Muscle of arm (tissue), 1 donor: ENCODE measurements at regions not wholly inside any gene's neighbourhood (a gene's known extent, or its start where the extent isn't known, plus 50 kb on each side); places are given as distances from the start of the nearest gene placed in this dataset.

Experiments used
- DNase-seq: peaks from one replicate; pipeline ENCODE4 v3.0.0-alpha.2; 2013

DNA sequence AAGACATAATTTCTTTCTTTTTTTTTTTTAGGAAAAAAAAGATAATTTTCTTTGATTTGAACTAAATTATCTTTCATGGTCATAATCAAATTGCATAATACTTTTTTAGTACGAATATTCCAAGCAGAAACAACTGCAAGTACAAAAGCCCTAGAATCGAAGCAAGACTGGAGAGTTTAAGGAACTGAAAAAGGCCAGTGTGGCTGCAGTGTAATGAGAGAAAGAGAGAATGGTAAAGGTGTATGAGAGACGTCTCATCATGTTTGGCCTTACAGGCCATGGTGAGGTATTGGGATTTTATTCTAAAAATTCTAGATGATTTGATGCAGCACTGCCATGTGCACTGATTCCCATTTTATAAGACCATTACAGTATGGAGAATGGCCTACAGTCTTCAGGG is 180.9 kb downstream of the SUCNR1 start:
- DNase-seq = no peak

DNA sequence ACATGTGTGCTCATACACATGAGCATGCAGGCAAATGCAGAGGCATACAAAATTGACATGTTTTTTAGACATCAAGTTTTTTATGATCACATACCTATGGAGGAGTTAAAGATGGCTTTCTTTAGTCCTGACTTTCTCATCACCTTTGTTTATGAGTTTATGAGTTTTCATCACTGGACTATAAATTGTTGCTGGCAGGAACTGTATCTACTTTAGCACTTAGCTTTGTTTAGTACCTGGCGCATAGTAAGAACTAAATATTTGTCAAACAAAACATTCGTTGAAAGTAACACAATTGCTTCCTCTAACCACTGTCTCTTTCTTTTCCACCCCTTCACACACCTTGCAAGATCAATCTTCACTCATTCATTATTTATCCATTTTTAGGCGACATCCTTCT is 182.6 kb downstream of the SUCNR1 start:
- DNase-seq = no peak

DNA sequence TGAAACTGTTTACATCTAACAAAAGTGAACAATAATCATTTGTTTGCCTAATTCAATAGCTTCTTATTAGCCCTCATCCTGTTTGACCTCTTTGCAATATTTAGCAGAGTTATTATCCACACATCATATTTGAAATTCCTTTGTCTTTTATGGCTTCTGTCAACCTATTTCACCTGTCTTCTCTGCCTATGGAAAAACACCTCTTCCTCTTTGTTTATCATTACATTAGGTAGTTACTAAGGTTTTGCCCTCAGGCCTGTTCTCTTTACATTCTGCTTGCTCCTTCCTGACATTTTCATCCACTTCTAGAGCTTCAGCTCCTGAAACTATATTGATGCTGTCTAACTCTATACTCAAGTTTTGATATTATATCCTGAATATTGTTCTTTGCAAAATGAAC is 183.0 kb downstream of the SUCNR1 start:
- no peak for DNase-seq

DNA sequence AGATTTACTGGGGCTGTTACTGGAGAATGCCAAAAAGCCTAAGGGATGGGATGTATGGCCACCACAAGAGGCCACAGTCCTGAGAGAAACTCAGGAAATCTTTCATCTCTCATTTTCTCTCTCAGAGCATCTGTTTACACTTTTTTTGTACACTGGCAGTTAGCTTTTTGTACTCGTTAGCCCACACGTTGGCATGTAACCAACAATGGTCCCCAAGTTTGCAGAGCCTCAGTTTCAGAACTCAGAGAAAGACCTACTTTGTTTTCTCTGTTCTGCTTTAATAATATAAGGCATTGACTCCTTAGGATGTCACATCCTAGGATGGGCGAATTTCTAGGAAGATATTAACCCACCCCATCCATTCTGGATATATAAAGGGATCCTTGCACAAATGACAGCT is 183.5 kb downstream of the SUCNR1 start:
- no peak for DNase-seq

DNA sequence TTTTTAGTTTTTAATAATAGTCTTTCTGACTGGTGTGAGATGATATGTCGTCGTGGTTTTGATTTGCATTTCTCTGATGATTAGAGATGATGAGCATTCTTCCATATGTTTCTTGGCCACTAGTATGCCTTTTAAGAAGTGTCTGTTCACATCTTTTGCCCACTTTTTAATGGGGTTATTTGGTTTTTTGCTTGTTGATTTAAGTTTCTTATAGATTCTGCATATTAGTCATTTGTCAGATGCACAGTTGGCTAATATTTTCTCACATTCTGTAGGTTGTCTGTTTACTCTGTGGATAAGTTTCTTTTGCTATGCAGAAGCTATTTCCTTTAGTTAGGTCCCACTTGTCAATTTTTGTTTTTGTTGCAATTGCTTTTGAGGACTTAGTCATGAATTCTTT is 185.4 kb downstream of the SUCNR1 start:
- DNase-seq = no peak

DNA sequence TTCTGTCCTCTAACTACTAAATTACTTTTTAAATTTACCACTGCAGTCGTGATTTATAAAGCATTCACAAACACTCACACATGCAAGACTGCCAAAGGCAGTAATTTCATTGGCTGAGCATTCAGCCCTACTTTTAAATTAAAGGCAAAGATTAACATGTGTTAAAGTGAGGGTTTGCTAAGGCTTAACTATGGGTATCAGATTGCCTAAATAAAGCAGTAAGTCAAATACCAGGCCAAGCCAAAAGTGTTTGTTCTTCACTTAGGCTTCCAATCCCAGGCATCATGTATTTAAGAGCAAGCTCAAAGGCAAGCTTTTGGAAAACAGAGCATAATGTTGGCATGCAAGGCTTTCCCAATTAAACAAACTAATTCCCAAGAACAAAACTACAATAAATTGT is 187.3 kb downstream of the SUCNR1 start:
- no peak for DNase-seq

DNA sequence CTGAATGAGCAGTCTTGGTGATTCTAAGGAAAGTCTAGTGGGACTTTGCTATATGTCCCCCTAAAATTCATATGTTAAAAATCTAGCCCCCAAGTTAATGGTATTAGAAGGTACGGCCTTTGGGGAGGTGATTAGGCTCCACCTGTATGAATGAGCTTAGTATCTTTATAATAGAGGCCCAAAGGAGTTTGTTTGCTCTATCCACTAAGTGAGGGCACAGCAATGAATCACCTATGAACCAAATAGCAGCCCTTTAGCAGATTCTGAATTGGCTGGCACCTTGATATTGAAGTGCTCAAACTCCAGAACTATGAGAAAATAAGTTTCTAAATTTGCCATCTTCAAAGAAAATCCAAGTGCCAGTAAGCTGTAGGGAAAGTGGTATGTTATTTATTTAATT is 187.9 kb downstream of the SUCNR1 start:
- no peak for DNase-seq

DNA sequence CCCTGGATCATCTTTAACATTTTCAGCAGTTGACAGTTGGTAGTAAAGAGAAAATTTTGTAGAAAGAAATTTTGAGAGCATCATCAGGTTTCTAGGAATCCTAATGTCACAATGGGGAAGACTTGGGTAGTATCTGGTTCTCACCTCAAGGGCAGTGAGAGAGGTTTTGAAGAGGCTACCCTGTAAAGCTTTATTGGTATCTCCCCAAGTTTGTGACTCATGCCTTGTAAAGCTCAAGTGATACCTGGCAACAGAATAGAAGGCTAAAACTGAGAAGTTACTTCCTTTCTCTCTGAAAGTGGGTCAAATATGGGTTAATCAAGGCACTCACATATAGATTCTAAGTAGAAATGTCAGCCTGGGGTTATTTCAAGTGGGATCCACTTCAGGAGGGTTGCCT is 196.4 kb downstream of the SUCNR1 start:
- DNase-seq = no peak

DNA sequence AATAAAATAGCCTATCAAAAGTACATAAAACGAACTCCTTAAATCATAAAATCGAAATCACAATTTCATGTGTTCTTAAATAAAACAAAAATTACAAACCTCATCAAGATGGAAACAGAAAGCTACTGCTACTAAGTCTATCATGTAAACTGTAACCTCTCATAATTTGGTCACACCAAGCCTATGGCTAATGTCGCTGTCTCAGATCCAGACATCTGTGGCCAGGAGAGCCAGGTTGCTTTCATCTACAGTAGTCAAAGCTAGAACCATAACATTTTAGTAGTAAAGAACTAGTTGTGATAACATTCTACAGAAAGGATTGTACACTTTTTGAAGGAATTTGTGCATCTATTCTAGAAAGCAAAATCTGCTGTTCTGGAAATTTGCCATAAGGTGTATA is 197.4 kb upstream of the MBNL1 start:
- DNase-seq = no peak

DNA sequence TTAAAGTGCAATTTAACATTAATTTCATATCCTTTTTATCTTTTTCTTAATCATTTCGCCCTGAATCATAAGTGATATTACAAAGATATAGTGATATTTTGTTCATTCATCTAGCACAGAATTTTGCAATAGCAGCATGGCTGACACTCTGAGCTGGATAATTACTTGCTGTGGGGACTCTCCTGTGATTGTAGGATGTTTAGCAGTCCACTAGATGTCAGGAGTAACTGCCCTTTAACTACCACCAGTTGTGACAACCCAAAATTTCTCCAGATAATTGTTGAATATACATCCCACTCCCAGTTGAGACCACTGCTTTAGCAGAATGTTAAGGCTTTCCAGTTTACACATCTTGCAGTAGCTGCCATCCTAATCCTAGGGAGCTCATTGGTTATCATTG is 196.8 kb upstream of the MBNL1 start:
- DNase-seq = no peak

DNA sequence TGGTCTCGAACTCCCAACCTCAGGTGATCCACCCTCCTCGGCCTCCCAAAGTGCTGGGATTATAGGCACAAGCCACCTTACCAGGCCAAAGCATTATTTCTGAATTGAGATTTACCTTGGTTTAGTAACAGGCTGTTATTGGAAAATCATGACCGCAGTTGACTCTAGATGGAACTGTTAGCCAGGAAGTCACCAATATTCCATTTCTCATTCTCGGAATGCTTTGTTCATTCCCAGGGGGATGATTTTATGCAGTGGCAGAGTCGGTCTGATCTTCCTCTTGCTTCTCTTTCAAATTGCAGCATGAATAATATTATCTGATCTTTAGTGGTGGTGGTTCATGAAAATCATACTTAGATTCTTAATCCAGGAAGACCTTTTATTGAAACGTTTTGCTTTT is 195.5 kb upstream of the MBNL1 start:
- no peak for DNase-seq

DNA sequence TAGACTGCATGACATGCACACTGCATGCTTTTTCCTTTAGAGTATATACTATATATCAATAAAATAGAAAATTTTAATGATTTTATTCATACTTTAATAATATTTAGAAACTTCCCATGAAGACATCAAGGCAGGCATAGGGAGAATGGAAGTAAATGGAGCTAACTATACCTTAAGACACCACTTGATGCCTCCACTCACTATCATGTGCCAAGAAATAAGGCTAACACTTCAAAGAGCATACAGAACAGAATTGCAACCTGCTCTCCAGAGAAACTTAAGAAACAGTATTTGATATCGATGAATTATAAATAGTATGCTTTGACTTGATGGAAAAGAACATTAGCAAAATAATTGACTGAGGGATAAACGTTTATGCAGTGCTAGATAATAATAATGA is 192.6 kb upstream of the MBNL1 start:
- no peak for DNase-seq

DNA sequence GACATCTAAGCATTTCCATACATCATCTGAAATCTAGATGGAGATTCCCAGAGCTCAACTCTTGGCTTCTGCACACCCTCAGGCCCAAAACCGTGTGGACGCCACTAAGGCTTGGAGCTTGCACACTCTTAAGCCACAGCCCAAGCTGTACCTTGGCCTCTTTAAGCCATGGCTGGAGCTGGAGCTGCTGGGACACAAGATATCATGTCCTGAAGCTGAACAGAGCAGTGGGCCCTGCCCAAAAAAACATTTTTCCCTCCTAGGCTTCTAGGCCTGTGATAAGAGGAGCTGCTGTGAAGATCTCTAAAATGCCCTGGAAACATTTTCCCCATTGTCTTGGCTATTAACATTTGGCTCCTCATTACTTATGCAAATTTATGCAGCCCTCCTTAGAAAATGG is 188.7 kb upstream of the MBNL1 start:
- DNase-seq = no peak

DNA sequence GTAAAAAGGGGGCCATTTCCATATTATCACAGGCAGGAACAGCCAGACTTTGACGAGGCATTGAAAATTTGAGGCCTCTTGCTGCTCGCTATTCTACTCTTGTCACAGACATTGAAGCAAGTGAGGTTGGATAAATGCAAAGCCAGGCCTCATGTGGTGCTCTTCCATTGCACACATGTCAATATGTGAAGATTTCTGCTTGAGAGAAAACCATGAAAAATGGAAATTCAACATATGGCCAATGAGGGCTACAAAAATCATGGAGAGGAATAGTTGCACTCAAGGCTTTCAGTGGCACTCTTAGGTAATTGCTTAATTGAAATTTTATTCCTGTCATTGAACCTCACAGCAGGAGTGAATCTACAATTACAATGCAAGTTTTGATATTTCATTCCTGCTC is 185.6 kb upstream of the MBNL1 start:
- DNase-seq = no peak

DNA sequence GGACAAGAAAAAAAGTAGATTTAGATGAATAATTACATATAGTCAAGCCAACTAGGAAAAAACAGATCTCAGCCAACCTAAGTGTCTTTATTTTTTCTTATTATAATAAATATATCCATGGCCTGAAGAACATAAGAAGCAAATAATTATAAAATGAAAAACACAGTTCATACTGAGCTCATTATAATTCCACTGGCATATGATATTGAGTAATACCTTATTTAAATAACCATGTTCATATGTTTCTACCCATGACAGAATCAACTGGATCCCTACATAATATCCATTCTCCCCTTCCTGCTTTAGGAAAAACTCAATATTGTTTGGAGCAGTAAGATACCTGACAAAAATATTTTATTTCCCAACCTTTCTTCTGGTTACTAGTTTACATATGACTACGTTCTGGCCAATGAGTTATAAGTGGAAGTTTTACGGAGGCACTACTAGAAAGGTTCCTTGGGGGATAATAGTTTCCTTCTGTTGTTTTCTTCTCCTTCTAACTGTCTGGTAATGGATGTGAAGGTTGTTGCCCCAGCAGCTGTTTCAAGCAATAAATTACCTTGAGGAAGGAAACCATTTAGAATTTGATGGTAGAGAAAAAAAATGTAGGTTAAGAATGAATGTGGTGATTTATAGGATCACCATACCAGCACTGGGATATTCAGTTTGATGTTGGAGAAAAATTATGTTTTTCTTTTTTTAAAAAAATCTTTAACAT is 184.1 kb upstream of the MBNL1 start:
- no peak for DNase-seq

DNA sequence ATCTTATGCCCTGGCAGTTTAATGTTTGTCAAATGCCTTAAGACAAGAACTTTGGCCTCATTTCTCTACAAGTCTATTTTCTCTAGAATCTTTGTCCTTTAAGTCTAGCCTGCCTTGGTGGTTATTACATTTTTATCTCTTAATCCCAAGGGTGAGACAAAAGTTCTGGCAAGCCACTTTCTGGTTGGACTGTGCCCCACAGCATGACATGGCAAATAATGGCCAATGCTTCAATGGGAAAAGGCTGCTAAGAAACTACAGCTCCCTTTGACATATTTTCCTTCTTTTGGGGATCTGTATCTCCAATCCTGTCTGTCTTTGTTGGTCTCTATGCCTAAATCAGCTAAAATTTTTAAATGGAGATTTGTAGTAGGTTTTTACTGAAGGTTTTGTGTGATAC is 181.6 kb upstream of the MBNL1 start:
- DNase-seq = no peak

DNA sequence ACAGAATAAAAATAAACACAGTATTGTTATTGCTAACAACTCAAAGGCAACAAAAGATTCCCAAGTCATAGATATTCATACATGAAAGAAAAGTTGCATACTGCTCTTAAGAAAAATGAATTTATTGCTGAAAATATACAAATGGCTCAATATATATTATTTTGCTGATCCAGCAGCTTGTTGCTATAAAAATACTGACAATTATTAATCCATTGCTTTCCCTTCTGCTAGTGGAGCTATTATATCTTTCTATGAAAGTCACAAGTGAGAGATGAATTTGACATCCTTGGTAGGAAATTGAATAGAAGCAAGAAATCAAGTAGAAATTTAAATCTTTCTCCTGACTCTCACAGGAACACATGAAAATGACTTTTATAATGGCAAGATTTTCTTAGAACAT is 179.2 kb upstream of the MBNL1 start:
- no peak for DNase-seq

DNA sequence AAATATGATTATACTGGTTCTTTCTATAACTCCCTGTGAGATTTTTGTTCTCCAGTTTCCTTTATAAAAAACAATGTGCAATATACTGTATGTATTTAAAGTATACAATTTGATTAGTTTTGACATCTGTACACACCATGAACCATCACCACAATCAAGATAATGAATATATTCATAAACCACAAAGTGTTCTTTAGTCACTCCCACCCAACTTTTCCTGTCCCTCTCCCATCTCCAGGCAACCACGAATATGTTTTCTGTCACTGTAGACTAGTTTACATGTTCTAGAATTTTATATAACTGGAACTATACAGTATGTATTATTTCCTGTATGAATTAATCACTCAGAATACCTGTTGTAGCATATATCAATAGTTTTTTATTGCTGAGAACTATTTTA is 177.0 kb upstream of the MBNL1 start:
- DNase-seq = no peak

DNA sequence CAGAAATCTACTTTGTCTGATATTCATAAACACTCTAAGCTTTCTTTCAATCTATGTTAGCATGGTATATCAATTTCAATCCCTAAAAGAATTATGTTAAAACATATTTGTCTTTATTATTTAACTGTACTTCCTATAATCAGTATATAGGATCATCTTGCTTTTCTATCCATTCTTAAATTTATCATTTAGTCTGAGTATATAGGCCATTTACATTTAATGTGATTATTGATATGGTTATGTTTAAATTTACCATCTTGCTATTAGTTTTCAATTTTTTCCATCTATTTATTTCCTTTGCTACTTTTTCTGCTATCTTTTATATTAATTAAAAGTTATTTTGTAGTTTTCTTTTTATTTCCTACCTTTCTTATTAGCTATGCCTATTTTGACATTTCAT is 174.8 kb upstream of the MBNL1 start:
- DNase-seq = no peak

DNA sequence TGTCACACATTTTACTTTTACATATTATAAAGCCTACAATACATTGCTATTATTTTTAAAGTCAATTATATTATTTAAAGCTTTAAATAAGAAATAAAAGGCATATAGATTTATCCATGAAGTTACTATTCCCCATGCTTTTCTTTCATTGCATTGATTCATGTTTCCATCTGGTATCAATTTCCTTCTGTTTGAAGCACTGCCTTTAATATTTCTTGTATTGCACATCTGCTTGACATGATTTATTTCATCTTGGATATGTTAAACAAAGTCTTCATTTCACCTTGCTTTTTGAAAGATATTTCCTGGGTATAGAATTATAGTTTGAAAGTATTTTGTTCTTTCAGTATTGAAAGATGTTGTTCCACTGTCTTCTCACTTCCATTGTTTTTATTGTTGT is 174.3 kb upstream of the MBNL1 start:
- no peak for DNase-seq

DNA sequence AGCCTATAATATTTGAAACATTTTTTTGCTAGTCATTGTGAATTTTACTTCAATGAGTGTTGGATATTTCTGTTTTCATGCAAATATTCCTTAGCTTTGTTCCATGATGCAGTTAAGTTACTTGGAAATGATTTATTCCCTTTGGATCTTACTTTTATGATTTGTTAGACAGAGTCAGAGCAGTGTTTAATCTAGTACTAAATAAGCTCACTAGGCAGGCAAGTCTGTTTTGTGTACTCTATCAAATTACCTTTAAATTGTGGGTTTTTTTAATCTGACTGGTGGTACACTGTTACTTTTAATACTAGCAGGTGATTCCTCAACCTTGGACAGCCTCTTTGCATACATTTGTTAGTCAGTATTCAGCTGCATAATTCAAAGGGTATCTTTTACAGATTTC is 173.3 kb upstream of the MBNL1 start:
- DNase-seq = no peak

DNA sequence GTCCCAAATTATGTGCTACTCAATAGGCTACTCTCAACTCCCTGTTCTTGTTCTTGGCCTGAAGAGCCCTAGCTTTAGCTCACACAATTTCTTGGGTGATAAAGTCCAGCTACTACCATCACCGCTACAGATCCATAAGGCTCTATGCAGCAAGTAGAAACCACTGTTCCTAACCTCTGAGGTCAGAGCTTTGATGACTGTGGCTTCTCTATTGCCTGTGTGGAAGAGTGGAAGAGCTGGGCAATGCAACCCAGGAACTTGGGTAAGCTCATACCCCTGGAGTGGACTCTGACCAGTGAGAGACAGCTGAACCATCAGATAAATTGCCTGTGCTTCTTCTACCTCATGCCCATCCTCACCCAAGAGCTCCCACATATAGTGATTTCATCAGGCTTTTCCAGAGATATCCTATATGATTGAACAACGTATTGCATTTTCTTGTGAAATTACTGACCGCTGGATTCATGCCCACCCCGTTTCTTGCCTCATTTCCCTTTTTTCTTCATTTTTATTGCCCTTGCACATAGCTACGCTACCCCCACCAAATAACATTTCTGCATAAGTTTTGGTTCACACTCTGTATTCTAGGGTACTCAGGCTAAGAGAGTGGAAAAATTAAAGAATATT is 172.3 kb upstream of the MBNL1 start:
- no peak for DNase-seq

DNA sequence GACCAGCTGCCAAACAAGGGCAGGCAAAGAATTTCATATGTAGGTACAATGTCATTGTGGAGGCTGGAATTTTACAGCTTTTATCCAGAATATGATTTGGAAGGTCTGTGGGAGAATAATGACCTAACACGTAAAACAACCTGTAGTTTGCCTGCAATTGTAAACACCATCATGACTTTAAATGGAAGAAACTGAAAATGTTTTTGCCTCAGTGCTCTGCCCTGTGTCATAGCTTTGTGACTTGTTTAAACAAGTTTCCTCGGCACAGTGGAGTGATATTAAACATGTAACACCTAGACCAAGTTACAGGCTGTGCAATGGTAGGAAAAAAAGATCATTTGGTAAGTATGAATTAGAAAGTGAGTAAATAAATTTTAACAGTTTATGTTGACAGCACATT is 171.6 kb upstream of the MBNL1 start:
- DNase-seq = no peak

DNA sequence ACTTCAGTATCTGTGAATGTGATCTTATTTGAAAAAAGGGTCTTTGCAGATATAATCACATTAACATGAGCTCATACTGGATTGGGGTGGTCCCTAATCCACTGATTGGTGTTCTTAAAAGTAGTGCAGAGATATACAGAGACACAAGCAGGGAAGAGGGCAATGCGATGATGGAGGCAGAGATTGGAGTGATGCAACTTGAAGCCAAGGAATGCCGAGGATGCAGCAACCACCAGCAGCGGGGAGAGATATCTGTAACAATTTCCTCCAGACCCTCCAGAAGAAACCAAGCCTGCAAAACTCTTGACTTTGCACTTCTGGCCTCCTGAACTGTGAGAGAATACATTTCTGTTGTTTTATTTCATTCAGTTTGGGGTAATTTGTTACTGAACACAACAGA is 171.0 kb upstream of the MBNL1 start:
- DNase-seq = no peak
